ENCODE measurements at regions not wholly inside any gene's neighbourhood (a gene's known extent, or its start where the extent isn't known, plus 50 kb on each side); places are given as distances from the start of the nearest gene placed in this dataset.

GRCh38 chr5:154697371-154697770 is 57.8 kb upstream of the LARP1 start:
- H3K9me2 ChIP-seq (ENCODE audit: insufficient read depth), result no peaks in the 10 kb centered on the region
- intact Hi-C loops (cut with micrococcal nuclease), result no loop called here
- no peaks in the 10 kb centered on the region for H3K36me3 ChIP-seq (ENCODE audit: control insufficient read depth in 1 of 2, insufficient read depth in 2 of 2, low read length in 2 of 2)
- no peak for DNase-seq (ENCODE audit: low read depth, low spot score)
- H3K79me2 ChIP-seq (ENCODE audit: insufficient read depth, low read length), result no peaks in the 10 kb centered on the region
- RAD21 ChIA-PET (ENCODE audit: low non-redundant PET in 1 of 2, low total read pairs in 2 of 2, uncharacterized antibody in 2 of 2, unreplicated experiment in 2 of 2), result no interaction called here
- H3K4me2 ChIP-seq (ENCODE audit: low read length), result no peak overlapping the region
- POLR2A ChIA-PET, result no interaction called here
- no peak overlapping the region for H3K27ac ChIP-seq (ENCODE audit: low read depth, low read length)
- no peaks in the 10 kb centered on the region for H4K20me1 ChIP-seq (ENCODE audit: insufficient read depth)
- no peak overlapping the region for H3K4me3 ChIP-seq (replicated peaks in 1 of 2; ENCODE audit: low read depth in 1 of 2, low read length in 2 of 2)
- H3K9me3 ChIP-seq (ENCODE audit: control insufficient read depth in 1 of 2, insufficient read depth in 1 of 2, low read depth in 1 of 2, low read length in 2 of 2), result no peaks in the 10 kb centered on the region
- ATAC-seq, result no peak
- no peak for TF ChIP-seq SP1 (IDR thresholded peaks at IDR 0.05; ENCODE audit: low read depth)
- no peak for TF ChIP-seq REST (IDR thresholded peaks at IDR 0.05; ENCODE audit: low read depth)
- TF ChIP-seq, protein P1, sequence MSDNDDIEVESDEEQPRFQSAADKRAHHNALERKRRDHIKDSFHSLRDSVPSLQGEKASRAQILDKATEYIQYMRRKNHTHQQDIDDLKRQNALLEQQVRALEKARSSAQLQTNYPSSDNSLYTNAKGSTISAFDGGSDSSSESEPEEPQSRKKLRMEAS (IDR thresholded peaks at IDR 0.05), result no peak
- TF ChIP-seq RAD21 (IDR thresholded peaks at IDR 0.05; ENCODE audit: low read depth), result no peak
- no peak for TF ChIP-seq EGR1 (IDR thresholded peaks at IDR 0.05; ENCODE audit: low read depth)
- no peak for TF ChIP-seq SIN3A (IDR thresholded peaks at IDR 0.05; ENCODE audit: low read depth)
- no peak for TF ChIP-seq JUND (IDR thresholded peaks at IDR 0.05)
- no peak for TF ChIP-seq CEBPB (IDR thresholded peaks at IDR 0.05; ENCODE audit: low read depth)
- TF ChIP-seq ELF1 (IDR thresholded peaks at IDR 0.05; ENCODE audit: borderline replicate concordance, low read depth), result no peak
- TF ChIP-seq, protein P2, sequence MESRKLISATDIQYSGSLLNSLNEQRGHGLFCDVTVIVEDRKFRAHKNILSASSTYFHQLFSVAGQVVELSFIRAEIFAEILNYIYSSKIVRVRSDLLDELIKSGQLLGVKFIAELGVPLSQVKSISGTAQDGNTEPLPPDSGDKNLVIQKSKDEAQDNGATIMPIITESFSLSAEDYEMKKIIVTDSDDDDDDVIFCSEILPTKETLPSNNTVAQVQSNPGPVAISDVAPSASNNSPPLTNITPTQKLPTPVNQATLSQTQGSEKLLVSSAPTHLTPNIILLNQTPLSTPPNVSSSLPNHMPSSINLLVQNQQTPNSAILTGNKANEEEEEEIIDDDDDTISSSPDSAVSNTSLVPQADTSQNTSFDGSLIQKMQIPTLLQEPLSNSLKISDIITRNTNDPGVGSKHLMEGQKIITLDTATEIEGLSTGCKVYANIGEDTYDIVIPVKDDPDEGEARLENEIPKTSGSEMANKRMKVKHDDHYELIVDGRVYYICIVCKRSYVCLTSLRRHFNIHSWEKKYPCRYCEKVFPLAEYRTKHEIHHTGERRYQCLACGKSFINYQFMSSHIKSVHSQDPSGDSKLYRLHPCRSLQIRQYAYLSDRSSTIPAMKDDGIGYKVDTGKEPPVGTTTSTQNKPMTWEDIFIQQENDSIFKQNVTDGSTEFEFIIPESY (IDR thresholded peaks at IDR 0.05; ENCODE audit: extremely low read depth, insufficient replicate concordance, low read length), result no peak
- TF ChIP-seq YY1 (IDR thresholded peaks at IDR 0.05; ENCODE audit: extremely low read depth, insufficient replicate concordance, low read depth, low read length), result no peak
- no peak for TF ChIP-seq POLR2A (IDR thresholded peaks at IDR 0.05; ENCODE audit: borderline replicate concordance, extremely low read depth, insufficient read depth, insufficient read length)
- no peak for TF ChIP-seq ATF3 (IDR thresholded peaks at IDR 0.05)
- no peak for TF ChIP-seq FOSL1 (IDR thresholded peaks at IDR 0.05; ENCODE audit: low read depth)
- no peak for TF ChIP-seq ZNF274 (IDR thresholded peaks at IDR 0.05; ENCODE audit: low read depth, low read length)
- TF ChIP-seq CBX3 (IDR thresholded peaks at IDR 0.05; ENCODE audit: low read depth), result no peak
- TF ChIP-seq ZFX (IDR thresholded peaks at IDR 0.05), result no peak
- TF ChIP-seq CTCF (IDR thresholded peaks at IDR 0.05 in 2 of 3, conservative IDR thresholded peaks at IDR 0.05 in 1 of 3; ENCODE audit: borderline replicate concordance in 1 of 3, insufficient read depth in 1 of 3, low read depth in 2 of 3, low read length in 2 of 3), result no peak
- BruUV-seq (replicated peaks), result no TSS peak
- no peak overlapping the region for H3K9ac ChIP-seq (ENCODE audit: low read length)
- CTCF ChIA-PET, result no interaction called here
- H3K27me3 ChIP-seq (ENCODE audit: insufficient read depth, low read length), result no peaks in the 10 kb centered on the region
- H2AFZ ChIP-seq (ENCODE audit: low read depth, low read length, poor library complexity, severe bottlenecking), result no peak overlapping the region
- peaks cover 16 to 18% of the 10 kb centered on the region in 2 experiments for H3K4me1 ChIP-seq (ENCODE audit: control insufficient read depth in 1 of 2, insufficient read depth in 2 of 2, low read length in 2 of 2)
